Body of pancreas (tissue), 4 donors: ENCODE measurements at regions not wholly inside any gene's neighbourhood (a gene's known extent, or its start where the extent isn't known, plus 50 kb on each side); places are given as distances from the start of the nearest gene placed in this dataset.

Source experiments
- ATAC-seq: fragments of 150-250 bp; one replicate; pipeline ENCODE4 v1.9.1; 2016
- DNase-seq, 4 donors: peaks; one replicate each; pipeline ENCODE4 v3.0.0-alpha.2; 2019
- H3K27ac ChIP-seq, 4 donors: fragments of 200-600 bp; sonication (generic); 1 replicate in 3 of 4; 2 replicates in 1 of 4; pipeline versions ENCODE4 v1.5.1 to v1.6.1; 2016 to 2019; ENCODE audit warnings: mild to moderate bottlenecking in 1 of 4, mixed read lengths in 1 of 4, moderate library complexity in 1 of 4
- H3K27me3 ChIP-seq, 2 donors: fragments of 200-600 bp; sonication (generic); one replicate each; pipeline ENCODE4 v1.6.0; 2016; ENCODE audit warnings: mild to moderate bottlenecking in 1 of 2
- H3K36me3 ChIP-seq, 2 donors: fragments of 200-600 bp; sonication (generic); replicated peaks in 1 of 2; 2 replicates each; pipeline ENCODE4 v1.5.1; 2016; ENCODE audit warnings: low read depth in 2 of 2; ENCODE audit not compliant: insufficient read depth in 1 of 2
- H3K4me1 ChIP-seq: fragments of 200-600 bp; sonication (generic); one replicate; pipeline ENCODE4 v1.6.0; 2016
- H3K4me3 ChIP-seq, 2 donors: fragments of 200-600 bp; sonication (generic); 1 replicate in 1 of 2; 2 replicates in 1 of 2; pipeline ENCODE4 v1.5.1; 2016 to 2019
- H3K9me3 ChIP-seq, 3 donors: fragments of 200-600 bp; sonication (generic); 1 replicate in 2 of 3; 2 replicates in 1 of 3; pipeline ENCODE4 v1.5.1; 2016
- CTCF ChIP-seq, 7 experiments: fragments of 450-650 bp in 4 of 7; fragments of 200-600 bp in 3 of 7; sonication (generic) in 3 of 7; IDR thresholded peaks; one replicate each; pipeline ENCODE4 v1.5.1; 2016 to 2019; ENCODE audit warnings: antibody characterized with exemption in 7 of 7
- POLR2A ChIP-seq, 3 donors: fragments of 450-650 bp; IDR thresholded peaks; one replicate each; pipeline ENCODE4 v1.6.1; 2016; ENCODE audit warnings: antibody characterized with exemption in 3 of 3, mild to moderate bottlenecking in 2 of 3
- WGBS, 2 donors: methylation state at CpG; one replicate each; pipeline ENCODE4 v1.1.5; 2017; 5-methylcytosine and 5-hydroxymethylcytosine counted together
- intact Hi-C: fragments of 100-400 bp; cut with DNase I; formaldehyde crosslinking; loops from one replicate; pipeline ENCODE4 v1.15.1; 2023

GRCh38 chr2:184410160-184410559 lies 188.2 kb upstream of the ZNF804A start:
- intact Hi-C loops = no loop called here
- H3K36me3 ChIP-seq = no peaks in the 10 kb centered on the region
- no peaks in the 10 kb centered on the region for H3K27me3 ChIP-seq

GRCh38 chr2:184413221-184413620 lies 185.1 kb upstream of the ZNF804A start:
- TF ChIP-seq POLR2A (IDR thresholded peaks at IDR 0.05) = no peak
- no peak for TF ChIP-seq CTCF (IDR thresholded peaks at IDR 0.05)
- H3K36me3 ChIP-seq = no peaks in the 10 kb centered on the region
- intact Hi-C loops = no loop called here

More at GRCh38 chr2:184410160-184410559, 188.2 kb upstream of the ZNF804A start:
- no peak overlapping the region for H3K27ac ChIP-seq
- H3K4me1 ChIP-seq = no peaks in the 10 kb centered on the region
- 18 to 33% methylated on average over 1 of the region's 1 CpG for WGBS, 2 donors
- ATAC-seq = no peak
- no peak overlapping the region for H3K4me3 ChIP-seq
- DNase-seq = no peak
- TF ChIP-seq POLR2A (IDR thresholded peaks at IDR 0.05) = no peak
- TF ChIP-seq CTCF (IDR thresholded peaks at IDR 0.05) = no peak
- H3K9me3 ChIP-seq = no peaks in the 10 kb centered on the region

GRCh38 chr2:184413671-184414229 lies 184.6 kb upstream of the ZNF804A start:
- TF ChIP-seq POLR2A (IDR thresholded peaks at IDR 0.05) = no peak
- no peak for TF ChIP-seq CTCF (IDR thresholded peaks at IDR 0.05)

More at GRCh38 chr2:184413221-184413620, 185.1 kb upstream of the ZNF804A start:
- Histone ChIP-seq H3K27ac (no peak overlapping the region), H3K9me3 (no peaks in the 10 kb centered on the region), H3K27me3 (no peaks in the 10 kb centered on the region), H3K4me3 (no peak overlapping the region), H3K4me1 (no peaks in the 10 kb centered on the region)
- WGBS, 2 donors = 76 to 79% methylated on average over 2 of the region's 2 CpGs
- ATAC-seq (no peak), DNase-seq (no peak)

GRCh38 chr2:184416146-184416913 lies 182.0 kb upstream of the ZNF804A start:
- Histone ChIP-seq H3K4me1 (no peaks in the 10 kb centered on the region), H3K4me3 (no peak overlapping the region), H3K27ac (no peak overlapping the region), H3K27me3 (no peaks in the 10 kb centered on the region), H3K9me3 (no peaks in the 10 kb centered on the region), H3K36me3 (no peaks in the 10 kb centered on the region)
- TF ChIP-seq CTCF (IDR thresholded peaks at IDR 0.05) = no peak
- TF ChIP-seq POLR2A (IDR thresholded peaks at IDR 0.05) = no peak
- ATAC-seq = no peak
- 71 to 86% methylated on average over 6 of the region's 6 CpGs for WGBS, 2 donors
- intact Hi-C loops = no loop called here
- DNase-seq = no peak

More at GRCh38 chr2:184413671-184414229, 184.6 kb upstream of the ZNF804A start:
- WGBS, 2 donors = 80 to 93% methylated on average over 1 of the region's 1 CpG
- Histone ChIP-seq H3K9me3 (no peaks in the 10 kb centered on the region), H3K4me3 (no peak overlapping the region), H3K36me3 (no peaks in the 10 kb centered on the region), H3K4me1 (no peaks in the 10 kb centered on the region), H3K27ac (no peak overlapping the region), H3K27me3 (no peaks in the 10 kb centered on the region)
- intact Hi-C loops = no loop called here
- ATAC-seq (no peak), DNase-seq (no peak)
